NCI-H146 treated with DMSO at 0.1 percent for 48 hours (cell line): ENCODE measurements at regions not wholly inside any gene's neighbourhood (a gene's known extent, or its start where the extent isn't known, plus 50 kb on each side); places are given as distances from the start of the nearest gene placed in this dataset.
"Not testable (repeated sequence)": the region's sequence is repeated elsewhere in the genome, so short reads cannot be mapped to it uniquely, and the experiment has no call there.

Experiments used
- DNase-seq: peaks from one replicate; lab custom pipeline; 2025; ENCODE audit not compliant: unreplicated experiment; lab: John Stamatoyannopoulos, UW

GRCh38 chr2:23036629-23037028 is 348.4 kb upstream of the KLHL29 start:
- no peak for DNase-seq

- DNase-seq = no peak
Observed at GRCh38 chr2:23037596-23037995, 347.4 kb upstream of the KLHL29 start.

- no peak for DNase-seq
Observed at GRCh38 chr2:23041443-23041842, 343.5 kb upstream of the KLHL29 start.

- no peak for DNase-seq
Observed at GRCh38 chr2:23042216-23042906, 342.6 kb upstream of the KLHL29 start.

- DNase-seq = no peak
Observed at GRCh38 chr2:23050388-23050787, 334.6 kb upstream of the KLHL29 start.

DNA sequence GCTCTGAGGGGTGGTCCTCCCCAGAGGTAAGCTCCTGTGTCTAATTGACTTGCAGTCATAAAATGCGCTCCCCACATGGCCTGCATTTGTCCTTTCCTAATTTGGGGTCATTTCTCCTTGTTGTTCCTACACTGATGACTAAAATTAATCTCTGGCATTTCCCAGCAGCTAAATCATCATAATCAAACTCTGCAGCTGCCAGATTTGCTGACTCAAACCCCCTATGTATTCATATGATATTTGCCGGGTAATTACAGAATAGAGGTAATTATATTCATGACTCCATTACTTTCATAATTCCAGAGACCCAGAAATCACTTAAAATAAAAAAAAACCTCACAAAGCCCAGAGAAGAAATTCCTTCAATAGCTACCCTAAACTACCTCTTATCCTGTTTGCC is 331.4 kb upstream of the KLHL29 start:
- no peak for DNase-seq

DNA sequence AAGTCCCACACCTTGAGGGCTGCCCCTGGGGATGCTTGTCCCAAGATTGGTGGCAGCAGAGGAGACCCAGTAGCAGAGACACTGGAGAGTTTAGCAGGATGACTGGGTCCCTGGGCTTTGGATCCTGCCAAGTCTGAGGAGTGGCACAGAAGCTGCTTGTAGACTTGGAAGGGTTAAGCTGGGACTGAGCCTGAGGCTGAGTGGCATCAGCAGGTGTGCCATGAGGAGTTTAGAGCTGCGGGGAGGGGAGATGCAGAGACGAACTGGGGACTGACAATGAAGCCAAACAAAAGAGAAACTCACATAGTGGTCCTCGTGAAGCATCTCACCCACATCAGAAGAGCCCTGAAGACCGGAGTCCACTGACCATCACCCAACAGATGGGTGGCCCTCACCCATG is 329.7 kb upstream of the KLHL29 start:
- no peak for DNase-seq

DNA sequence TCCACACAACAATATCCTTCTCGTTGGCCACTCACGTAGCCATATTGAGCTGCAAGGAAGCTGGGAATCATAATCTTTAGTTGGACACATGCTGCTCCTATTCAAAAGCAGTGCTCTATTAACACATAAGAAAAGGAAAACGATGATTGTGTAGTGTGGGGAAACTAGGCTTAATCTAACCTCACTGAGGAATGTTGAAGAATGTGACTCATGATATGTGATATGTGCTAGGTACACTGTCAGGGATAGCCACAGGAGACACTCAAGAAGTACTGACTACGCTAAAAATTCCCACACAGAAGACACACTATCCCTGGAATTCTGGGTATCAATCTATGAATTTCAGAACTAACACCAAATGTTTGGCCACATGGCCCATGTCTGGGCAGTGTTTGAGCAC is 328.1 kb upstream of the KLHL29 start:
- DNase-seq = not testable (repeated sequence)

GRCh38 chr2:23058435-23058834 is 326.5 kb upstream of the KLHL29 start:
- DNase-seq = no peak

GRCh38 chr2:23065210-23065609 is 319.8 kb upstream of the KLHL29 start:
- DNase-seq = no peak

GRCh38 chr2:23065936-23066335 is 319.0 kb upstream of the KLHL29 start:
- peak; percentile 23 for DNase-seq

GRCh38 chr2:23066686-23067085 is 318.3 kb upstream of the KLHL29 start:
- no peak for DNase-seq

GRCh38 chr2:23069156-23069555 is 315.8 kb upstream of the KLHL29 start:
- no peak for DNase-seq

- peak; percentile 83 for DNase-seq
Observed at GRCh38 chr2:23069923-23070322, 315.1 kb upstream of the KLHL29 start.

DNA sequence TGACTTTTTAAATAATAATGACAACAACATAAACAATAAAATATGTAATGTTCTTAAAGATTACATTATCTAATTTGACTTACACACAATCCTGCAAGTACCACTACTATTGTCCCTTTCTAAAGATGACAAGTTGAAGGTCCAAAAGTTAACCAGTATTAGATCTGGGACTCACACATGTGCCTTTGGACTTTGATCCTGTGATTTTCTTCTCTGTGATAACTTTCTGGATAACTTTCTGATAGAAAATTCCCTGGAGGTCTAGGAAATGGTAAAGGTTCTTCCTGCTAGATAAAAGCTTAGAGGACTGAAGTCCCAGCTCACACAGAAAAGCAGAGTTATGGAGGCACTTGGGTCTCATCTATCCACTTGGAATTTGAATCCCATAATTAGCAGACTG is 311.9 kb upstream of the KLHL29 start:
- DNase-seq = no peak

DNA sequence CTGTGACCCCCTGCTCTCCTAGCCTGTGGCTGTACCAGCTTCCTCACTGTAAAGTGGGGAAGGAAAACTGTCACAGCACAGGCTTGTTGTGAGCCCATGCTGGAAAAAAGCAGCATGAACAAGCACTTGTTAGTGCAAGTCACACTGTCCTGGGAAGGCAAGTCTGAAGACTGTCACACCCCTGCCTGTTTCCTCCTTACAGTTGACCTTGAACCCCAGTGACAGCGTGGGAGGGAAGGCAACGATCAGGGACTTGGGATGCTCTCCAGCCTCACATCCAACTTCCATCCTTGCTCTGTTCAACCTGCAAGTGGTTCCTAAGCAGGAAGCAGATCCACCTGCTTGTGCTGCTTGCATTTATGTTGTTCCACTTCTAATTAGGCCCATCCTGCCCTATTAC is 311.3 kb upstream of the KLHL29 start:
- DNase-seq = no peak

DNA sequence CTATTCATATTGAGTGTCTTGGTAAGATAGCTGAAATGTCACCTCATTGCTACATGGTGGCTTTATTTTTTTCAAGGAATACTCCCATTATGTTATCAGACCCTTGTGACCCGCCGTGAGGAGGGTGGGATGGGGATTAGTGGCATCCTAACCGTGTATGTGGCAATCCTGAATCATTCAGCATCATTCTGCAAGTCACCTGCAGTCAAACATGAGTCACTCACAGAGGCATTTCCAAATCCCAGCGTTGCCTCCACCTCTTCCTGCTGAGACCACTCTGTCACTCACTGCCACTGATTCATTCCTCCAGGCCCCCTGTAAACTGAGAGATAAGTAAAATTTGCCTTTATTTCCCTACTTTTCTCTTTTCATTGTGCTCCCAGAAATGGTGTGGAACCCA is 307.4 kb upstream of the KLHL29 start:
- no peak for DNase-seq

GRCh38 chr2:23078784-23079434 is 306.1 kb upstream of the KLHL29 start:
- no peak for DNase-seq

DNA sequence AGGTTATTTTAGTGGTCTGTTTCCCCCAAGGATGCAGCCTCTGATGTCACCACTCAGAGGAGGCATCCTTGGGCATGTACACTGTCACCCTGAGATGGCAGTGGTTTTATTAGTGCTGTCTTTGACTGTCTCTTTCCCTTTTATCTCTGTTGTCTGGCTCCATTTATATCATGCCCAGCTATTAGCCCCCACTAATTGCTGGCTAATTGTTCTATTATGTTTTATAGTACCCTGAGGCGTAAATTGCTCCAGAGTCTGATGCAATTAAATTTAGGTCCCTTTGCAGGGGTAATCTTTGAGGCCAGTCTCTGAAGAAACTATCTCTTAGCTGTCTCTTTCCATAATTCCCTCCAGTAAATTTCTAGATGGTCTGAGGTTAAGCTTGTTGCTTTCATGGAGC is 301.0 kb upstream of the KLHL29 start:
- peak; percentile 90 for DNase-seq

GRCh38 chr2:23091019-23091418 is 294.0 kb upstream of the KLHL29 start:
- DNase-seq = no peak

GRCh38 chr2:23091900-23092299 is 293.1 kb upstream of the KLHL29 start:
- DNase-seq = no peak

- DNase-seq = no peak
Observed at GRCh38 chr2:23092831-23093230, 292.1 kb upstream of the KLHL29 start.

DNA sequence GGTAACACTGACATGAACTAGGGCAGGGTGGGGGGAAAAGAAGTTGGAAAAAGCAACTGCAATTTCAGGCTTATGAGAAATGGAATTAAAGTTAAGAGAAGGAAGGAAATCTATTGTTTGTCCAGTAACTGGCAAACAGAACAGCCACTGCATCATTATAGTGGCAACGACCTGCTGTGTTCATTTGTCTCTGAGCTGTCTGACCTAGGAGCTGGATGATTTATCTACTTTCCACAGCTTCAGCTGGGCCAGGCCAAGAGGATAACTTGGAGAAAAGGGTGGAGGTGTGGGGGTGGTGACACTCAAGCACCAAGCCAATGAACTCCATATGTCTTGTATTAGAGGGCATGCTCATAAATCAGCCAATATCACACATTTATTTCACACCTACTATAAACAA is 291.5 kb upstream of the KLHL29 start:
- DNase-seq = peak; percentile 87
